Urinary bladder (tissue), 3 donors: ENCODE measurements at regions not wholly inside any gene's neighbourhood (a gene's known extent, or its start where the extent isn't known, plus 50 kb on each side); places are given as distances from the start of the nearest gene placed in this dataset.

ENCODE experiments used
- DNase-seq: peaks from one replicate; pipeline ENCODE4 v3.0.0-alpha.2; 2015; ENCODE audit errors: extremely low spot score
- H3K27ac ChIP-seq: one replicate; pipeline ENCODE4 v1.5.1; 2013; ENCODE audit warnings: low read depth, mild to moderate bottlenecking, moderate library complexity
- H3K36me3 ChIP-seq: one replicate; pipeline ENCODE4 v1.6.1; 2013; ENCODE audit warnings: mild to moderate bottlenecking, moderate library complexity; ENCODE audit not compliant: insufficient read depth
- H3K4me1 ChIP-seq: one replicate; pipeline ENCODE4 v1.6.1; 2013; ENCODE audit warnings: mild to moderate bottlenecking, moderate library complexity; ENCODE audit not compliant: insufficient read depth
- H3K4me3 ChIP-seq: one replicate; pipeline ENCODE4 v1.5.1; 2013; ENCODE audit warnings: low read depth, low read length
- WGBS: extraction: QIAGEN DNeasy Blood & Tissue Kit; methylation state at CpG from one replicate; pipeline ENCODE4 v1.1.7; 2013; 5-methylcytosine and 5-hydroxymethylcytosine counted together
- donor health status: healthy with polysubstance abuse.
- donor health status: healthy.

GRCh38 chr14:65824285-65824977, 411.9 kb downstream of the FUT8 start:
- Histone ChIP-seq H3K27ac (no peak overlapping the region), H3K4me1 (no peaks in the 10 kb centered on the region), H3K36me3 (no peaks in the 10 kb centered on the region), H3K4me3 (no peak overlapping the region)
- whole genome bisulfite sequencing: 37% methylated on average over 4 of the region's 4 CpGs
- DNase-seq: no peak

GRCh38 chr14:65824978-65825299, 412.4 kb downstream of the FUT8 start:
- H3K27ac ChIP-seq: no peak overlapping the region

GRCh38 chr14:65826946-65827345, 414.4 kb downstream of the FUT8 start:
- no peak overlapping the region for H3K27ac ChIP-seq
- H3K4me3 ChIP-seq: no peak overlapping the region
- WGBS: 62% methylated on average over 6 of the region's 6 CpGs
- no peaks in the 10 kb centered on the region for H3K4me1 ChIP-seq
- no peak for DNase-seq
- no peaks in the 10 kb centered on the region for H3K36me3 ChIP-seq

More at GRCh38 chr14:65824978-65825299, 412.4 kb downstream of the FUT8 start:
- no peaks in the 10 kb centered on the region for H3K4me1 ChIP-seq
- 7% methylated on average over 2 of the region's 2 CpGs for WGBS
- H3K4me3 ChIP-seq: no peak overlapping the region
- H3K36me3 ChIP-seq: no peaks in the 10 kb centered on the region
- no peak for DNase-seq

GRCh38 chr14:65827520-65827919, 415.0 kb downstream of the FUT8 start:
- H3K4me1 ChIP-seq: no peaks in the 10 kb centered on the region
- H3K27ac ChIP-seq: no peak overlapping the region
- no peak for DNase-seq
- WGBS: 82% methylated on average over 6 of the region's 6 CpGs
- H3K4me3 ChIP-seq: no peak overlapping the region
- H3K36me3 ChIP-seq: no peaks in the 10 kb centered on the region

- DNase-seq: no peak
- WGBS: 69% methylated on average over 4 of the region's 4 CpGs
Measured at GRCh38 chr14:65828396-65828795, 415.9 kb downstream of the FUT8 start.

GRCh38 chr14:65832431-65833266, 420.1 kb downstream of the FUT8 start:
- Histone ChIP-seq H3K27ac (no peak overlapping the region), H3K4me3 (no peak overlapping the region), H3K4me1 (no peaks in the 10 kb centered on the region), H3K36me3 (no peaks in the 10 kb centered on the region)
- WGBS: 59% methylated on average over 10 of the region's 10 CpGs
- no peak for DNase-seq

More at GRCh38 chr14:65828396-65828795, 415.9 kb downstream of the FUT8 start:
- no peak overlapping the region for H3K27ac ChIP-seq
- H3K36me3 ChIP-seq: no peaks in the 10 kb centered on the region
- H3K4me1 ChIP-seq: no peaks in the 10 kb centered on the region
- H3K4me3 ChIP-seq: no peak overlapping the region

GRCh38 chr14:65833267-65833880, 420.8 kb downstream of the FUT8 start:
- no peak for DNase-seq
- WGBS: 80% methylated on average over 11 of the region's 11 CpGs
- Histone ChIP-seq H3K36me3 (no peaks in the 10 kb centered on the region), H3K4me3 (no peak overlapping the region), H3K27ac (no peak overlapping the region), H3K4me1 (no peaks in the 10 kb centered on the region)

- Histone ChIP-seq H3K36me3 (no peaks in the 10 kb centered on the region), H3K4me1 (no peaks in the 10 kb centered on the region), H3K27ac (no peak overlapping the region), H3K4me3 (no peak overlapping the region)
- 95% methylated on average over 7 of the region's 7 CpGs for WGBS
- DNase-seq: no peak
Measured at GRCh38 chr14:65834051-65834450, 421.5 kb downstream of the FUT8 start.

- WGBS: 97% methylated on average over 6 of the region's 6 CpGs
- no peak overlapping the region for H3K27ac ChIP-seq
- H3K4me3 ChIP-seq: no peak overlapping the region
- no peaks in the 10 kb centered on the region for H3K36me3 ChIP-seq
- H3K4me1 ChIP-seq: no peaks in the 10 kb centered on the region
- no peak for DNase-seq
Measured at GRCh38 chr14:65834812-65835211, 422.3 kb downstream of the FUT8 start.

GRCh38 chr14:65835501-65835900, 423.0 kb downstream of the FUT8 start:
- no peak for DNase-seq
- Histone ChIP-seq H3K4me3 (no peak overlapping the region), H3K27ac (no peak overlapping the region), H3K4me1 (no peaks in the 10 kb centered on the region), H3K36me3 (no peaks in the 10 kb centered on the region)
- 92% methylated on average over 4 of the region's 4 CpGs for WGBS

GRCh38 chr14:65838565-65838964, 426.0 kb downstream of the FUT8 start:
- H3K27ac ChIP-seq: no peak overlapping the region
- WGBS: 87% methylated on average over 5 of the region's 5 CpGs

GRCh38 chr14:65840118-65840751, 427.7 kb downstream of the FUT8 start:
- Histone ChIP-seq H3K36me3 (no peaks in the 10 kb centered on the region), H3K27ac (no peak overlapping the region), H3K4me1 (no peaks in the 10 kb centered on the region), H3K4me3 (no peak overlapping the region)
- DNase-seq: no peak
- 44% methylated on average over 6 of the region's 6 CpGs for WGBS

More at GRCh38 chr14:65838565-65838964, 426.0 kb downstream of the FUT8 start:
- H3K4me3 ChIP-seq: no peak overlapping the region
- no peak for DNase-seq
- H3K4me1 ChIP-seq: no peaks in the 10 kb centered on the region
- no peaks in the 10 kb centered on the region for H3K36me3 ChIP-seq

- no peaks in the 10 kb centered on the region for H3K36me3 ChIP-seq
- DNase-seq: no peak
- H3K4me3 ChIP-seq: no peak overlapping the region
- no peak overlapping the region for H3K27ac ChIP-seq
- H3K4me1 ChIP-seq: no peaks in the 10 kb centered on the region
- WGBS: 67% methylated on average over 1 of the region's 1 CpG
Measured at GRCh38 chr14:65840786-65841185, 428.3 kb downstream of the FUT8 start.
